MM.1S (cell line): ENCODE measurements at regions not wholly inside any gene's neighbourhood (a gene's known extent, or its start where the extent isn't known, plus 50 kb on each side); places are given as distances from the start of the nearest gene placed in this dataset.

Experiments used
- EZH2 ChIP-seq: fragments of 300-600 bp; sonication (generic); optimal IDR thresholded peaks from 2 replicates; pipeline ENCODE3; 2017; ENCODE audit warnings: low read depth, mild to moderate bottlenecking, antibody characterized with exemption, low read length, mixed read lengths
- EZH2phosphoT487 ChIP-seq: fragments of 300-600 bp; sonication (generic); IDR thresholded peaks from 2 replicates; pipeline ENCODE4 v1.6.1; 2018; ENCODE audit warnings: antibody characterized with exemption, low read length
- TF ChIP-seq, protein P1 (sequence below): fragments of 300-600 bp; sonication (generic); IDR thresholded peaks from 2 replicates; pipeline ENCODE4 v1.5.1; 2016; ENCODE audit warnings: antibody characterized with exemption, low read length, mixed read lengths

DNA sequence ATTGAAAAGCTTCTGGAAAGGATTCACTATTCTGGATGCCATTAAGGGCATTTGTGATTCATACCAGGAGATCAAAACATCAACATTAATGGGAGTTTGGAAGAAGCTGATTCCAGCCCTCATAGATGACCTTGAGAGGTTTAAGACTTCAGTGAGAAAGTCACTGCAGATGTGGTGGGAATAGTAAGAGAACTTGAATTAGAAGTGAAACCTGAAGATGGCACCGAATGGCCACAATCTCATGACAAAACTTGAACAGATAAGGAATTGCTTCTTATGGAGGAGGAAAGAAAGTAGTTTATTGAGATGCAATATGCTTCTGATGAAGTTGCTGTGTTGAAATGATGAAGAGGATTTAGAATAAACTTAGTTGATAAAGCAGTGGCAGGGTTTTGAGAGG lies 254.6 kb upstream of the SLC24A2 start:
- TF ChIP-seq, protein P1, sequence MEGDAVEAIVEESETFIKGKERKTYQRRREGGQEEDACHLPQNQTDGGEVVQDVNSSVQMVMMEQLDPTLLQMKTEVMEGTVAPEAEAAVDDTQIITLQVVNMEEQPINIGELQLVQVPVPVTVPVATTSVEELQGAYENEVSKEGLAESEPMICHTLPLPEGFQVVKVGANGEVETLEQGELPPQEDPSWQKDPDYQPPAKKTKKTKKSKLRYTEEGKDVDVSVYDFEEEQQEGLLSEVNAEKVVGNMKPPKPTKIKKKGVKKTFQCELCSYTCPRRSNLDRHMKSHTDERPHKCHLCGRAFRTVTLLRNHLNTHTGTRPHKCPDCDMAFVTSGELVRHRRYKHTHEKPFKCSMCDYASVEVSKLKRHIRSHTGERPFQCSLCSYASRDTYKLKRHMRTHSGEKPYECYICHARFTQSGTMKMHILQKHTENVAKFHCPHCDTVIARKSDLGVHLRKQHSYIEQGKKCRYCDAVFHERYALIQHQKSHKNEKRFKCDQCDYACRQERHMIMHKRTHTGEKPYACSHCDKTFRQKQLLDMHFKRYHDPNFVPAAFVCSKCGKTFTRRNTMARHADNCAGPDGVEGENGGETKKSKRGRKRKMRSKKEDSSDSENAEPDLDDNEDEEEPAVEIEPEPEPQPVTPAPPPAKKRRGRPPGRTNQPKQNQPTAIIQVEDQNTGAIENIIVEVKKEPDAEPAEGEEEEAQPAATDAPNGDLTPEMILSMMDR = 0 out of 2 replicates have a peak, but pooled peaks have one; percentile 18
- TF ChIP-seq EZH2 (no peak), EZH2phosphoT487 (no peak)
